GM23338 (cell line): ENCODE measurements at regions not wholly inside any gene's neighbourhood (a gene's known extent, or its start where the extent isn't known, plus 50 kb on each side); places are given as distances from the start of the nearest gene placed in this dataset.

ENCODE experiments used
- CREB1 ChIP-seq: fragments of 250-450 bp; sonication (Bioruptor Pico); IDR thresholded peaks from 2 replicates; pipeline ENCODE4 v1.5.0; 2020; ENCODE audit warnings: low read depth, mild to moderate bottlenecking, moderate library complexity
- CTCF ChIP-seq, 2 experiments: fragments of 200-600 bp in 1 of 2; sonication (generic) in 1 of 2; conservative IDR thresholded peaks; 2 replicates each; pipeline versions ENCODE4 v1.5.1 to v1.6.1; 2016 to 2017; ENCODE audit warnings: antibody characterized with exemption in 2 of 2, low read depth in 2 of 2, mild to moderate bottlenecking in 2 of 2, moderate library complexity in 1 of 2
- ETS1 ChIP-seq: IDR thresholded peaks from 2 replicates; pipeline ENCODE4 v1.6.1; 2016; ENCODE audit warnings: antibody characterized with exemption
- EZH2 ChIP-seq: fragments of 200-600 bp; sonication (generic); IDR thresholded peaks from one replicate; pipeline ENCODE4 v1.8.0; 2017; ENCODE audit warnings: antibody characterized with exemption, mild to moderate bottlenecking, low read depth; ENCODE audit not compliant: unreplicated experiment
- EZH2phosphoT487 ChIP-seq: fragments of 200-600 bp; sonication (generic); IDR thresholded peaks from one replicate; pipeline ENCODE4 v1.8.1; 2018; ENCODE audit warnings: antibody characterized with exemption; ENCODE audit not compliant: unreplicated experiment
- JUNB ChIP-seq: IDR thresholded peaks from one replicate; pipeline ENCODE4 v1.6.1; 2016; ENCODE audit warnings: antibody characterized with exemption; ENCODE audit not compliant: unreplicated experiment
- POLR2AphosphoS5 ChIP-seq: IDR thresholded peaks from 2 replicates; pipeline ENCODE4 v1.6.1; 2016; ENCODE audit warnings: antibody characterized with exemption, low read depth
- REST ChIP-seq: IDR thresholded peaks from one replicate; pipeline ENCODE4 v1.6.1; 2018; ENCODE audit warnings: antibody characterized with exemption; ENCODE audit not compliant: unreplicated experiment

- no peak for TF ChIP-seq CTCF (conservative IDR thresholded peaks at IDR 0.05; ENCODE audit: low read depth in 2 of 2)
- no peak for TF ChIP-seq JUNB
- TF ChIP-seq REST, result no peak
- TF ChIP-seq EZH2, result no peak
- no peak for TF ChIP-seq POLR2AphosphoS5
- TF ChIP-seq CREB1 (CRISPR knock-in tag), result no peak
- no peak for TF ChIP-seq EZH2phosphoT487
- no peak for TF ChIP-seq ETS1
Measured at GRCh38 chr16:85395207-85395912, 217.8 kb upstream of the GSE1 start.
